ENCODE measurements at regions not wholly inside any gene's neighbourhood (a gene's known extent, or its start where the extent isn't known, plus 50 kb on each side); places are given as distances from the start of the nearest gene placed in this dataset.
"Not testable (repeated sequence)": the region's sequence is repeated elsewhere in the genome, so short reads cannot be mapped to it uniquely, and the experiment has no call there.

- no peaks in the 10 kb centered on the region for H3K4me1 ChIP-seq (ENCODE audit: control insufficient read depth in 1 of 2, insufficient read depth in 2 of 2, low read length in 2 of 2)
- H2AFZ ChIP-seq (ENCODE audit: low read depth, low read length, poor library complexity, severe bottlenecking), result no peak overlapping the region
- H3K79me2 ChIP-seq (ENCODE audit: insufficient read depth, low read length), result no peaks in the 10 kb centered on the region
- intact Hi-C loops (cut with micrococcal nuclease), result no loop called here
- H3K4me3 ChIP-seq (replicated peaks in 1 of 2; ENCODE audit: low read depth in 1 of 2, low read length in 2 of 2), result no peak overlapping the region
- BruUV-seq (replicated peaks), result no TSS peak
- no peaks in the 10 kb centered on the region for H4K20me1 ChIP-seq (ENCODE audit: insufficient read depth)
- H3K4me2 ChIP-seq (ENCODE audit: low read length), result no peak overlapping the region
- H3K27ac ChIP-seq (ENCODE audit: low read depth, low read length), result no peak overlapping the region
- TF ChIP-seq EZH2 (IDR thresholded peaks at IDR 0.05) (no peak), YY1 (IDR thresholded peaks at IDR 0.05; ENCODE audit: extremely low read depth, insufficient replicate concordance, low read depth, low read length) (no peak), SP1 (IDR thresholded peaks at IDR 0.05; ENCODE audit: low read depth) (no peak), ZFX (IDR thresholded peaks at IDR 0.05) (no peak), RAD21 (IDR thresholded peaks at IDR 0.05; ENCODE audit: low read depth) (no peak), POLR2AphosphoS5 (IDR thresholded peaks at IDR 0.05; ENCODE audit: low read depth, low read length) (no peak), JUND (IDR thresholded peaks at IDR 0.05) (no peak), SRF (IDR thresholded peaks at IDR 0.05; ENCODE audit: low read depth) (no peak), REST (IDR thresholded peaks at IDR 0.05; ENCODE audit: low read depth) (no peak), ATF3 (IDR thresholded peaks at IDR 0.05) (no peak), EGR1 (IDR thresholded peaks at IDR 0.05; ENCODE audit: low read depth) (no peak), FOSL1 (IDR thresholded peaks at IDR 0.05; ENCODE audit: low read depth) (no peak), ELF1 (IDR thresholded peaks at IDR 0.05; ENCODE audit: borderline replicate concordance, low read depth) (no peak), TCF7L2 (IDR thresholded peaks at IDR 0.05; ENCODE audit: borderline replicate concordance, extremely low read depth, insufficient read depth, insufficient read length) (no peak), SIN3A (IDR thresholded peaks at IDR 0.05; ENCODE audit: low read depth) (no peak), ZNF274 (IDR thresholded peaks at IDR 0.05; ENCODE audit: low read depth, low read length) (no peak), EZH2phosphoT487 (IDR thresholded peaks at IDR 0.05; ENCODE audit: borderline replicate concordance) (no peak), CBX3 (IDR thresholded peaks at IDR 0.05; ENCODE audit: low read depth) (no peak), CTCF (IDR thresholded peaks at IDR 0.05 in 2 of 3, conservative IDR thresholded peaks at IDR 0.05 in 1 of 3; ENCODE audit: borderline replicate concordance in 1 of 3, insufficient read depth in 1 of 3, low read depth in 2 of 3, low read length in 2 of 3) (no peak)
- no peaks in the 10 kb centered on the region; the same call in 1 of the 2 replicates for H3K9me2 ChIP-seq (ENCODE audit: insufficient read depth)
- ChIA-PET CTCF (no interaction called here), RAD21 (ENCODE audit: low non-redundant PET in 1 of 2, low total read pairs in 2 of 2, uncharacterized antibody in 2 of 2, unreplicated experiment in 2 of 2) (no interaction called here), POLR2A (no interaction called here)
- no peaks in the 10 kb centered on the region for H3K36me3 ChIP-seq (ENCODE audit: control insufficient read depth in 1 of 2, insufficient read depth in 2 of 2, low read length in 2 of 2)
- ATAC-seq (no peak), DNase-seq (ENCODE audit: low read depth, low spot score) (no peak)
- H3K27me3 ChIP-seq (ENCODE audit: insufficient read depth, low read length), result no peaks in the 10 kb centered on the region
- H3K9me3 ChIP-seq (ENCODE audit: control insufficient read depth in 1 of 2, insufficient read depth in 1 of 2, low read depth in 1 of 2, low read length in 2 of 2), result no peaks in the 10 kb centered on the region
- H3K9ac ChIP-seq (ENCODE audit: low read length), result no peak overlapping the region
These were observed 221.7 kb downstream of the CXXC4 start for GRCh38 chr4:104272966-104273365.

GRCh38 chr4:104269603-104270002 lies 225.1 kb downstream of the CXXC4 start:
- H3K4me3 ChIP-seq (replicated peaks in 1 of 2; ENCODE audit: low read depth in 1 of 2, low read length in 2 of 2); H2AFZ ChIP-seq (ENCODE audit: low read depth, low read length, poor library complexity, severe bottlenecking); DNase-seq (ENCODE audit: low read depth, low spot score); H3K9me3 ChIP-seq (ENCODE audit: control insufficient read depth in 1 of 2, insufficient read depth in 1 of 2, low read depth in 1 of 2, low read length in 2 of 2); H3K4me1 ChIP-seq (ENCODE audit: control insufficient read depth in 1 of 2, insufficient read depth in 2 of 2, low read length in 2 of 2); H3K9ac ChIP-seq (ENCODE audit: low read length); H3K79me2 ChIP-seq (ENCODE audit: insufficient read depth, low read length); ATAC-seq; H3K27ac ChIP-seq (ENCODE audit: low read depth, low read length); H3K27me3 ChIP-seq (ENCODE audit: insufficient read depth, low read length); intact Hi-C loops (cut with micrococcal nuclease); H3K9me2 ChIP-seq (ENCODE audit: insufficient read depth); BruUV-seq (replicated peaks); POLR2A ChIA-PET; CTCF ChIA-PET; RAD21 ChIA-PET (ENCODE audit: low non-redundant PET in 1 of 2, low total read pairs in 2 of 2, uncharacterized antibody in 2 of 2, unreplicated experiment in 2 of 2); H4K20me1 ChIP-seq (ENCODE audit: insufficient read depth); H3K36me3 ChIP-seq (ENCODE audit: control insufficient read depth in 1 of 2, insufficient read depth in 2 of 2, low read length in 2 of 2); H3K4me2 ChIP-seq (ENCODE audit: low read length): not testable (repeated sequence)
